HG02852 (cell line): ENCODE measurements at regions not wholly inside any gene's neighbourhood (a gene's known extent, or its start where the extent isn't known, plus 50 kb on each side); places are given as distances from the start of the nearest gene placed in this dataset.
"Not testable (repeated sequence)": the region's sequence is repeated elsewhere in the genome, so short reads cannot be mapped to it uniquely, and the experiment has no call there.

Source experiments
- ATAC-seq: cut with Tn5 transposase; IDR thresholded peaks from one replicate; pipeline ENCODE4 v1.9.1; 2021; ENCODE audit warnings: mild to moderate bottlenecking, moderate library complexity; ENCODE audit not compliant: unreplicated experiment

GRCh38 chr1:232180779-232181136 lies 449.2 kb downstream of the SIPA1L2 start:
- no peak for ATAC-seq

GRCh38 chr1:232179896-232180778 lies 449.8 kb downstream of the SIPA1L2 start:
- ATAC-seq: no peak

GRCh38 chr1:232178191-232178590 lies 451.7 kb downstream of the SIPA1L2 start:
- no peak for ATAC-seq

- no peak for ATAC-seq
These were observed 452.5 kb downstream of the SIPA1L2 start for GRCh38 chr1:232177438-232177837.

GRCh38 chr1:232176222-232176621 lies 453.7 kb downstream of the SIPA1L2 start:
- ATAC-seq: no peak

DNA sequence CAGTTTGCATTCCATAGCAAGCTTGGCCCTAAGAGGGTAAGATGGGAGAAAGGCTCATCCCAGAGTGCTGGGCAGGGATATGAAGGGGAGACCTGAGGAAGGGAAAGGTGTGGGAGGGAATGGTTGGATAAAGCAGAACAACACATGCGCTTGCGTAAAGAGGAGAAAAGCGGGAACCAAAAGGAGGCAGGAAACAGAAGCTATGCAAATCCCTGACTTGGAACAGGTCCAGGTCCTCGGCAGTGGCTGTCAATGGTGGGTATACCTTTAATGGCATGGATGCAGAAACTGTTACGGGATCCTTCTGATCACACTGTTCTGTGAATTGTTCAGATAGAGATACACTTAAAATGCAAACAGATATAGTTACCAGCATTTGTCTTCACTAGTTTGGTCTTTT lies 455.6 kb downstream of the SIPA1L2 start:
- ATAC-seq: no peak

GRCh38 chr1:232172563-232172962 lies 457.4 kb downstream of the SIPA1L2 start:
- no peak for ATAC-seq

GRCh38 chr1:232170909-232171308 lies 459.0 kb downstream of the SIPA1L2 start:
- no peak for ATAC-seq

DNA sequence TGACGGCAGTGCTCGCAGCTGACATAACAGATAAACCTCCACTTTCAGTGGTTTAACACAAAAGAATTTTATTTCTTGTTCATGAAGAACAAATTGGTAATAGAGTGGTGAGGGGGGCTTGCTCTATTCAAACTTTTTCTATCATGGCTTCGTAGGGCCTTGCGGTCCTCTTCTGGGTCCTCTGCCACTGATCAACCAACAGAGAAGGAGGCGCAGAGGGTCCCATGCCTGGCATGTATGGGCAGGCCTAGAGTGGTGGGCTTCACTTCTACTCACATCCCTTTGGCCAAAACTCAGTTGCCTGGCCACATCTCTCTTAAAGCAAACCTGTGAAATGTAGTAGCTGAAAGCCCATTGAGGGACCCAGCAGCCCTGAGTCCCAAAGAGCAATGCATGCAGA lies 460.5 kb downstream of the SIPA1L2 start:
- ATAC-seq: no peak

- no peak for ATAC-seq
These were observed 461.4 kb downstream of the SIPA1L2 start for GRCh38 chr1:232168508-232168907.

- ATAC-seq: no peak
These were observed 463.0 kb downstream of the SIPA1L2 start for GRCh38 chr1:232166942-232167341.

DNA sequence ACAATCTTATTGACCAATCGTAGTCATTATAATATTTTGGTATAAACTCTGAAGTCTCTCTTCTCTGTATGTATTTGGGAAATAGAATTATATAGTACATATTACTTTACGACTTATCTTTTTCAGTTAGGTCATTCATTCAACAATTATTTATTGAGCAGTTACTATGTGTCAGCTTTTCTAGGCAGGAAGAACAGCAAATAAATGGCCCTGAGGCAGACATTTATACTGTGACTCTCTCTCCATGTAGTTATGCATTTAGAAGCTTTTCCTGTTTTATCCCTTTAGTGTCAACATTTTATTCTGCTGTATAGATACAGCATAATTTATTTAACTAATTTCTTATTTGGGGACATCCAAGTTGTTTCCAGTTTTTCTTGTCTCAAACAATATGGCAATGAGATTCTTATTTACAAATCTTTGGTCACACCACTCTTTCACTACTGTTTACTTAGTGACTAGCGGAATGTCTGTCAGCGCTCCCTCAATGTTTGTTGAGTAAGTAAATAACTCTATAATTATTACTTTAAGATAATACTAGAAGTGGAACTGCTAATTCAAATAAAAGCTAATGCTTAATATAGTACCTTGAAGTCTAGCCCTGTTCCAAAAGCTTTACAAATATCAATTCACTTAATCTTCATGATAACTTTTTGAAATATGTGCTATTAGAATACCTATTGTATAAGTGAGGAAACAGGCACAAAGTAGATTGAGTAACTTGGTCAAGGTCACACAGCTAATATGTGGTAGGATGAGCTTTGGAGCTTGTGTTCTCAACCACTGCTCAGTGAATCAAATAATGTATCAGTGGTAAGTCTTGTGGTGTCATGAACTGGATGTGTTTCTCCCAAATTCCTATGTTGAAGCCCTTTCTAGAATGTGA lies 465.6 kb downstream of the SIPA1L2 start:
- no peak for ATAC-seq

- ATAC-seq: no peak
These were observed 466.4 kb downstream of the SIPA1L2 start for GRCh38 chr1:232163533-232163932.

DNA sequence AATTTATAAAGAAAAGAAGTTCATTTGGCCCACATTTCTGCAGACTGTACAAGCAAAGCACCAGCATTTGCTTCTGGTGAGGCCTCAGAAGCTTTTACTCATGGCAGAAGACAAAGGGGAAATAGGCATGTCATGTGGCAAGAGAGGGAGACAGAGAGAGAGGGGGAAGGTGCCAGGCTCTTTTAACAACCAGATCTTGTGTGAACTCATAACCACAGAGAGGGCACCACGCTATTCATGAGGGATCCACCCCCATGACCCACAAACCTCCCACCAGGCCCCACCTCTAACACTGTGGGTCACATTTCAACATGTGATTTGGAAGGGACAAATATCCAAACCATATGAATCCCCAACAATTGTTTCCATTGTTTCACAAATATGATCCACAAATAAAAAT lies 467.9 kb downstream of the SIPA1L2 start:
- ATAC-seq: no peak

DNA sequence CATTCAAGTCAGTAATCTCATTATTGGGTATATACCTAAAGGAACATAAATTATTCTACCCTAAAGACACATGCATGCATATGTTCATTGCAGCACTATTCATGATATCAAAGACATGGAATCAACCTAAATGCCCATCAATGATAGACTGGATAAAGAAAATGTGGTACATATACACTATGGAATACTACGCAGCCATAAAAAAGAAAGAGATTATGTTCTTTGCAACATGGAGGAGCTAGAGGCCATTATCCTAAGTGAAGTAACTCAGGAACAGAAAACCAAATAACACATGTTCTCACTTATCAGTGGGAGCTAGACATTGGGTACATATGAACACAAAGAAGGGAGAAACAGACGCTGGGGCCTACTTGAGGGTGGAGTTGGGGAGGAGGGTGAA lies 471.4 kb downstream of the SIPA1L2 start:
- ATAC-seq: not testable (repeated sequence)

GRCh38 chr1:232156070-232156469 lies 473.9 kb downstream of the SIPA1L2 start:
- not testable (repeated sequence) for ATAC-seq

- ATAC-seq: no peak
These were observed 476.3 kb downstream of the SIPA1L2 start for GRCh38 chr1:232153652-232154051.

GRCh38 chr1:232150770-232151548 lies 479.0 kb downstream of the SIPA1L2 start:
- no peak for ATAC-seq

- no peak for ATAC-seq
These were observed 480.4 kb downstream of the SIPA1L2 start for GRCh38 chr1:232149287-232150201.

GRCh38 chr1:232147215-232147614 lies 482.7 kb downstream of the SIPA1L2 start:
- no peak for ATAC-seq
